ENCODE measurements at regions not wholly inside any gene's neighbourhood (a gene's known extent, or its start where the extent isn't known, plus 50 kb on each side); places are given as distances from the start of the nearest gene placed in this dataset.
A peak's percentile ranks its signal among the peaks of the same experiment; 100 is the strongest.

- no peak for DNase-seq
Observed at GRCh38 chr13:29933401-29933800, 83.0 kb upstream of the UBL3 start.

- DNase-seq: no peak
Observed at GRCh38 chr13:29931696-29932095, 81.3 kb upstream of the UBL3 start.

- DNase-seq: no peak
Observed at GRCh38 chr13:29929062-29929847, 78.8 kb upstream of the UBL3 start.

GRCh38 chr13:29926098-29926476, 75.7 kb upstream of the UBL3 start:
- DNase-seq: no peak

- DNase-seq: peak in 11 of 58 donors; percentile 13 to 55 (median 19)
Observed at GRCh38 chr13:29925457-29926097, 75.2 kb upstream of the UBL3 start.

- DNase-seq: no peak
Observed at GRCh38 chr13:29924482-29925350, 74.3 kb upstream of the UBL3 start.

- peak in 1 of 58 donors; percentile 20 for DNase-seq
Observed at GRCh38 chr13:29923554-29924481, 73.4 kb upstream of the UBL3 start.

- DNase-seq: no peak
Observed at GRCh38 chr13:29922896-29923295, 72.5 kb upstream of the UBL3 start.

GRCh38 chr13:29922281-29922821, 71.9 kb upstream of the UBL3 start:
- no peak for DNase-seq

GRCh38 chr13:29921542-29921941, 71.1 kb upstream of the UBL3 start:
- no peak for DNase-seq

- no peak for DNase-seq
Observed at GRCh38 chr13:29920025-29920643, 69.7 kb upstream of the UBL3 start.

- no peak for DNase-seq
Observed at GRCh38 chr13:29918845-29919244, 68.4 kb upstream of the UBL3 start.

- no peak for DNase-seq
Observed at GRCh38 chr13:29917650-29918049, 67.2 kb upstream of the UBL3 start.

GRCh38 chr13:29914581-29914980, 64.2 kb upstream of the UBL3 start:
- DNase-seq: no peak

- no peak for DNase-seq
Observed at GRCh38 chr13:29911781-29912418, 61.5 kb upstream of the UBL3 start.

- no peak for DNase-seq
Observed at GRCh38 chr13:29909975-29910674, 59.7 kb upstream of the UBL3 start.

- DNase-seq: no peak
Observed at GRCh38 chr13:29909081-29909730, 58.8 kb upstream of the UBL3 start.

GRCh38 chr13:29908416-29909080, 58.1 kb upstream of the UBL3 start:
- no peak for DNase-seq
